ENCODE measurements at regions not wholly inside any gene's neighbourhood (a gene's known extent, or its start where the extent isn't known, plus 50 kb on each side); places are given as distances from the start of the nearest gene placed in this dataset.

DNA sequence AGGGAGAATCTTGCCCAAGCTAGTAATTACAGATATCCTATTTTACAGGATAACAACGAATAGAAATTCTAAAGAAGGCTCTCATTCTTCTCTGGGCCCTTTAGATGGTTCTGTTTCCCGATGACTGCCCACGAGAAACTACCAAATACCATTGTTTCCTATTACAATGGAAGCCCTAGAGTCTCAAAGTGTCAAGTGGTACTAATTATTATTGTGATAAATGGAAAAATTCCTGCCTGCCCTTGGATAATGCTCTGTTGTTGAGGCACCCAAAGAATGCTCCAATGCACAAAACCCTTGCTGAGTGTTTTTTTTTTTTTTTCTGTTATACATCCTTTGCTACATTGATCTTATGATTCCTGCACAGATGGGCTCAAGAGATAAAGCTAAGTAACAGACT lies 504.5 kb downstream of the XPNPEP1 start:
- Histone ChIP-seq H3K36me3 (ENCODE audit: insufficient read depth, low read length) (no peaks in the 10 kb centered on the region), H2AFZ (ENCODE audit: low read length) (no peak overlapping the region), H3K79me2 (ENCODE audit: insufficient read depth, low read length) (no peaks in the 10 kb centered on the region), H3K9ac (ENCODE audit: low read depth, low read length, poor library complexity, severe bottlenecking) (no peak overlapping the region), H3K27me3 (ENCODE audit: insufficient read depth, low read length, poor library complexity, severe bottlenecking) (no peaks in the 10 kb centered on the region), H3K4me1 (ENCODE audit: insufficient read depth, low read length, poor library complexity, severe bottlenecking) (no peaks in the 10 kb centered on the region), H3F3A (ENCODE audit: low read depth) (no peaks in the 10 kb centered on the region), H3K4me3 (ENCODE audit: low read length, poor library complexity, severe bottlenecking) (no peak overlapping the region), H3K4me2 (ENCODE audit: low read depth, low read length, poor library complexity, severe bottlenecking) (no peak overlapping the region), H3K9me3 (ENCODE audit: insufficient read depth, low read depth, low read length) (no peaks in the 10 kb centered on the region), H4K20me1 (ENCODE audit: insufficient read depth, low read length, poor library complexity, severe bottlenecking) (no peaks in the 10 kb centered on the region), H3K9me2 (replicated peaks; ENCODE audit: low read depth, low read length) (no peaks in the 10 kb centered on the region)
- no peak for TF ChIP-seq EZH2phosphoT487 (IDR thresholded peaks at IDR 0.05; ENCODE audit: borderline replicate concordance)
- TF ChIP-seq, protein P1, sequence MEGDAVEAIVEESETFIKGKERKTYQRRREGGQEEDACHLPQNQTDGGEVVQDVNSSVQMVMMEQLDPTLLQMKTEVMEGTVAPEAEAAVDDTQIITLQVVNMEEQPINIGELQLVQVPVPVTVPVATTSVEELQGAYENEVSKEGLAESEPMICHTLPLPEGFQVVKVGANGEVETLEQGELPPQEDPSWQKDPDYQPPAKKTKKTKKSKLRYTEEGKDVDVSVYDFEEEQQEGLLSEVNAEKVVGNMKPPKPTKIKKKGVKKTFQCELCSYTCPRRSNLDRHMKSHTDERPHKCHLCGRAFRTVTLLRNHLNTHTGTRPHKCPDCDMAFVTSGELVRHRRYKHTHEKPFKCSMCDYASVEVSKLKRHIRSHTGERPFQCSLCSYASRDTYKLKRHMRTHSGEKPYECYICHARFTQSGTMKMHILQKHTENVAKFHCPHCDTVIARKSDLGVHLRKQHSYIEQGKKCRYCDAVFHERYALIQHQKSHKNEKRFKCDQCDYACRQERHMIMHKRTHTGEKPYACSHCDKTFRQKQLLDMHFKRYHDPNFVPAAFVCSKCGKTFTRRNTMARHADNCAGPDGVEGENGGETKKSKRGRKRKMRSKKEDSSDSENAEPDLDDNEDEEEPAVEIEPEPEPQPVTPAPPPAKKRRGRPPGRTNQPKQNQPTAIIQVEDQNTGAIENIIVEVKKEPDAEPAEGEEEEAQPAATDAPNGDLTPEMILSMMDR (conservative IDR thresholded peaks at IDR 0.05; ENCODE audit: low read length) = no peak

DNA sequence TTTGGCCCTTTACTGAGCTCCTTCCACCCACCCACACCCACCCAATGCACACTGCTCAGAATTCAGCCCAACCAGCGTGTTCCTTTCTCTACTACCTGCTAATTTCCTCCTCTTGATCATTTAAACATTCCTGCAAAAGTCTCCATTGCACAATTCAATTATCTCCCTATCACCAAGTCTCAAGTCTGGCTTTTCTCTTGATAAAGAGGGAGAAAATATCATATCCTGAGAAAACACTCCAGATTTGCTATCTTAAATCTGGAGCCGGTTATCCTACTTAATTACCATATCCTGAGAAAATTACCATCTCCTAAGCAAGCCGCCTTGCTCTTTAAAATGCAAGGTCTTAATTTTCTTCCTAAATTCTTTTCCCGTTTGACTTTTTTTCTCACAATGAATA lies 505.5 kb downstream of the XPNPEP1 start:
- no peaks in the 10 kb centered on the region for H3K9me2 ChIP-seq (replicated peaks; ENCODE audit: low read depth, low read length)
- no peaks in the 10 kb centered on the region for H3K79me2 ChIP-seq (ENCODE audit: insufficient read depth, low read length)
- H3K9ac ChIP-seq (ENCODE audit: low read depth, low read length, poor library complexity, severe bottlenecking) = no peak overlapping the region
- no peaks in the 10 kb centered on the region for H3K9me3 ChIP-seq (ENCODE audit: insufficient read depth, low read depth, low read length)
- H3K36me3 ChIP-seq (ENCODE audit: insufficient read depth, low read length) = no peaks in the 10 kb centered on the region
- TF ChIP-seq EZH2phosphoT487 (IDR thresholded peaks at IDR 0.05; ENCODE audit: borderline replicate concordance) = no peak
- TF ChIP-seq, protein P1 (conservative IDR thresholded peaks at IDR 0.05; ENCODE audit: low read length) = no peak
- no peaks in the 10 kb centered on the region for H3F3A ChIP-seq (ENCODE audit: low read depth)
- H4K20me1 ChIP-seq (ENCODE audit: insufficient read depth, low read length, poor library complexity, severe bottlenecking) = no peaks in the 10 kb centered on the region
- no peak overlapping the region for H2AFZ ChIP-seq (ENCODE audit: low read length)
- no peaks in the 10 kb centered on the region for H3K4me1 ChIP-seq (ENCODE audit: insufficient read depth, low read length, poor library complexity, severe bottlenecking)
- no peak overlapping the region for H3K4me2 ChIP-seq (ENCODE audit: low read depth, low read length, poor library complexity, severe bottlenecking)
- no peaks in the 10 kb centered on the region for H3K27me3 ChIP-seq (ENCODE audit: insufficient read depth, low read length, poor library complexity, severe bottlenecking)
- H3K4me3 ChIP-seq (ENCODE audit: low read length, poor library complexity, severe bottlenecking) = no peak overlapping the region

GRCh38 chr10:109412353-109412752 lies 511.0 kb downstream of the XPNPEP1 start:
- no peaks in the 10 kb centered on the region for H3K79me2 ChIP-seq (ENCODE audit: insufficient read depth, low read length)
- H3K9me2 ChIP-seq (replicated peaks; ENCODE audit: low read depth, low read length) = no peaks in the 10 kb centered on the region
- H3K4me1 ChIP-seq (ENCODE audit: insufficient read depth, low read length, poor library complexity, severe bottlenecking) = no peaks in the 10 kb centered on the region
- TF ChIP-seq EZH2phosphoT487 (IDR thresholded peaks at IDR 0.05; ENCODE audit: borderline replicate concordance) = no peak
- TF ChIP-seq, protein P1 (conservative IDR thresholded peaks at IDR 0.05; ENCODE audit: low read length) = no peak
- no peak overlapping the region for H3K9ac ChIP-seq (ENCODE audit: low read depth, low read length, poor library complexity, severe bottlenecking)
- no peaks in the 10 kb centered on the region for H3K9me3 ChIP-seq (ENCODE audit: insufficient read depth, low read depth, low read length)
- no peaks in the 10 kb centered on the region for H4K20me1 ChIP-seq (ENCODE audit: insufficient read depth, low read length, poor library complexity, severe bottlenecking)
- H2AFZ ChIP-seq (ENCODE audit: low read length) = no peak overlapping the region
- H3K36me3 ChIP-seq (ENCODE audit: insufficient read depth, low read length) = no peaks in the 10 kb centered on the region
- H3F3A ChIP-seq (ENCODE audit: low read depth) = no peaks in the 10 kb centered on the region
- no peak overlapping the region for H3K4me2 ChIP-seq (ENCODE audit: low read depth, low read length, poor library complexity, severe bottlenecking)
- no peak overlapping the region for H3K4me3 ChIP-seq (ENCODE audit: low read length, poor library complexity, severe bottlenecking)
- H3K27me3 ChIP-seq (ENCODE audit: insufficient read depth, low read length, poor library complexity, severe bottlenecking) = no peaks in the 10 kb centered on the region

Data from Loucy (cell line).